GM06990 (cell line): ENCODE measurements at regions not wholly inside any gene's neighbourhood (a gene's known extent, or its start where the extent isn't known, plus 50 kb on each side); places are given as distances from the start of the nearest gene placed in this dataset.

Experiments used
- DNase-seq: peaks from one replicate; pipeline ENCODE4 v3.0.0-alpha.2; 2011; ENCODE audit not compliant: insufficient read length; ENCODE audit errors: extremely low read depth
- H3K27me3 ChIP-seq: replicated peaks from 2 replicates; pipeline ENCODE4 v1.6.0; 2011; ENCODE audit warnings: low read length; ENCODE audit not compliant: control insufficient read depth, insufficient read depth
- H3K36me3 ChIP-seq: 2 replicates; pipeline ENCODE4 v1.5.1; 2011; ENCODE audit warnings: low read length; ENCODE audit not compliant: control insufficient read depth, insufficient read depth
- H3K4me3 ChIP-seq: replicated peaks from 2 replicates; pipeline ENCODE4 v1.5.1; 2011; ENCODE audit warnings: low read depth, mild to moderate bottlenecking, control low read depth, low read length
- TF ChIP-seq, protein P1 (sequence below): IDR thresholded peaks from 2 replicates; pipeline ENCODE4 v1.5.1; 2011; ENCODE audit warnings: low read length, control low read depth, mild to moderate bottlenecking, inconsistent platforms; ENCODE audit not compliant: insufficient read depth, poor library complexity, severe bottlenecking

DNA sequence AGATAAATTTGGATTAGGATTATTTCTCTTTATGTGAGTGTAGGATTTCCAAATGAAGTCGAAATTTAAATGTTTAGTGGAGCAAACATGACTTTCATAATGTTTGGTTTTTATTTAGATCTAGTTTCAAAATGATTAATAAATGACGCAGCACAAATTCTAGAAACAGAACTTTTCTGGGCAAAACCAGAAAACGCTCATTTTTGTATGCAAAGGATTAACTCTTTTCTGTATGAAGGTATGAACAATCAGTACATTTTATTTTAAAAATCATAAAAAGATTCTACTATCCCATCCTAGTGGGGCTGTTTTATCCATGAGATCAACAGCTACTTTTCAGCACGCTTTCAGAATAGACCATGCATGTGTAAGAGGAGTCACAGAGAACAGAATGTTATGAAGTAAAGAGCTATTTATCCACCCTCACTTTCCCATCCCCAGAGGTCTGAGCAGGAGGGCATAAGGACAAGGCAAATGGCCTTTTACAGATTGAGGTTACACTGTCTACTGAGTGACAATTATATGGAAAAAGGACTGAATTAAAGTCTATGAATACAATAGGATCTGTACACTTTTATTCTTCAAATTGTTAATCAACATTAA is 270.8 kb downstream of the ZEB2 start:
- DNase-seq = peak; percentile 42
- no peaks in the 10 kb centered on the region for H3K27me3 ChIP-seq
- TF ChIP-seq, protein P1, sequence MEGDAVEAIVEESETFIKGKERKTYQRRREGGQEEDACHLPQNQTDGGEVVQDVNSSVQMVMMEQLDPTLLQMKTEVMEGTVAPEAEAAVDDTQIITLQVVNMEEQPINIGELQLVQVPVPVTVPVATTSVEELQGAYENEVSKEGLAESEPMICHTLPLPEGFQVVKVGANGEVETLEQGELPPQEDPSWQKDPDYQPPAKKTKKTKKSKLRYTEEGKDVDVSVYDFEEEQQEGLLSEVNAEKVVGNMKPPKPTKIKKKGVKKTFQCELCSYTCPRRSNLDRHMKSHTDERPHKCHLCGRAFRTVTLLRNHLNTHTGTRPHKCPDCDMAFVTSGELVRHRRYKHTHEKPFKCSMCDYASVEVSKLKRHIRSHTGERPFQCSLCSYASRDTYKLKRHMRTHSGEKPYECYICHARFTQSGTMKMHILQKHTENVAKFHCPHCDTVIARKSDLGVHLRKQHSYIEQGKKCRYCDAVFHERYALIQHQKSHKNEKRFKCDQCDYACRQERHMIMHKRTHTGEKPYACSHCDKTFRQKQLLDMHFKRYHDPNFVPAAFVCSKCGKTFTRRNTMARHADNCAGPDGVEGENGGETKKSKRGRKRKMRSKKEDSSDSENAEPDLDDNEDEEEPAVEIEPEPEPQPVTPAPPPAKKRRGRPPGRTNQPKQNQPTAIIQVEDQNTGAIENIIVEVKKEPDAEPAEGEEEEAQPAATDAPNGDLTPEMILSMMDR = no peak
- no peaks in the 10 kb centered on the region for H3K36me3 ChIP-seq
- no peak overlapping the region; the same call in 1 of the 2 replicates for H3K4me3 ChIP-seq

DNA sequence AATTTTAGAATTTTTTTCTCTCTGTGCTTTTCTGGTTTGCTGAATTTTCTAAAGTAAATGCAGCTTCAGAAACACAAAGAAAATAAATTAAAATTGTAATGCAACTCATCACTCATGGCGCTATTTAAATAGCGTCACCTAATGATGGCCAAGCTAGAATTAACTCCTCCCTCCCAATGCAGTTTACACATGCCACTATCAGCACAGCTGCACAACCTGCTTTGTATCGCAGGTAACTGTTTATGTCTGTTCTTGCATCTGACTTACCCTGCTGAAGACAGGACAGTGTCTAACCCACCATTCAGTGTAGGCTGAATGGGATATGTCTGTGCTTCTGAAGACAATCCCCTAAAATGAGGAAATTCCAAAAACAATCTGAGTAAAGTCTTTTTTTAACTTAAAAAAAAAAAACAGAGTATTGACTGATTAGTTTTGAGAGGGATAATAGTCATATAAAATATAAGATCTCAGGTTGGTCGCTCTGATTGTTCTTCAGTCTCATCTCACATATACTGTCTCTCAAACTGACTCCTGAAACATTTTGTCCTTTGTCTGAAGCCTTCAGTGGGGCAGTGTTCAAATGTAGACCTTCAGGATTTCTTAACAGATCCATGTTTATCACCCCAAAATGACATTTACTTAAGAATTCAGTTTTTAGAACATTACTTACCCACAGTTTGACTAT is 271.4 kb downstream of the ZEB2 start:
- no peak for DNase-seq
- no peak overlapping the region for H3K4me3 ChIP-seq
- TF ChIP-seq, protein P1 = no peak
- H3K36me3 ChIP-seq = no peaks in the 10 kb centered on the region
- H3K27me3 ChIP-seq = no peaks in the 10 kb centered on the region

DNA sequence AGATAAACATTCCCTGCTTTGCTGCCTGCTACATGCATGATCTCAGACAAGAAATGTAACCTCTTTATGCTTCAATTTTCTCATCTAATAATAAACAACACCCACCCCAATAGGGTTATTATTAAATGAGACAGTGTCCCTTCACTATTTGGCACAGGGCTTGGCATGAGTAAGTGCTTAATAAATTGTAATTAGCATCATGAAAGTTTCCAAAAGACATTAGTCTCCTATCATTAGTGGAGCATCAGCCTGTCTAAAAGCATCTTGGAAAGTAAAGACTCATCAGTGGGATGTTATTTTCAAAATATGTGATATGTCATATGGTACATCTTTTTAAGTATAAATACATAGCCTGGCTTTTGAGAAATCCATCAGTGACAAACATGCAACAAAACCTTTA is 275.0 kb downstream of the ZEB2 start:
- TF ChIP-seq, protein P1 = no peak
- no peak overlapping the region for H3K4me3 ChIP-seq
- no peak for DNase-seq
- H3K27me3 ChIP-seq = no peaks in the 10 kb centered on the region
- H3K36me3 ChIP-seq = no peaks in the 10 kb centered on the region

DNA sequence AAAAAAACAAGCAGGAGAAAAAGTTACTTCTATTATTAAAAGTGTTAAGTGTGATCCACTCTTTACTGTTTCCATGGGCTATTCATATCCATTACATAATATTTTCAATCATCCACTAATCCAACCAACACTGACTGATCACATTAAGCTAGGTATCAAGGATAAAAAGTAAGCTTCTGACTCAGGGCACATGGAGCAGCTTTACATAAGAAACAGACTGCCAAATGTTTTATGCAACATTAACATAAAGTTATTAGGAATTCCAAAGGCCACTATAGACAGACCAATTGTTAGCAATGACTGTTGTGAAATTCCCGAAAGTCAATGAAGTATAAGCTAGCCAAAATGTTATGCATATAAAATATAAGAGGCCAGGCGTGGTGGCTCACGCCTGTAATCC is 277.6 kb downstream of the ZEB2 start:
- Histone ChIP-seq H3K27me3 (no peaks in the 10 kb centered on the region), H3K36me3 (no peaks in the 10 kb centered on the region), H3K4me3 (no peak overlapping the region)
- TF ChIP-seq, protein P1 = no peak
- no peak for DNase-seq

DNA sequence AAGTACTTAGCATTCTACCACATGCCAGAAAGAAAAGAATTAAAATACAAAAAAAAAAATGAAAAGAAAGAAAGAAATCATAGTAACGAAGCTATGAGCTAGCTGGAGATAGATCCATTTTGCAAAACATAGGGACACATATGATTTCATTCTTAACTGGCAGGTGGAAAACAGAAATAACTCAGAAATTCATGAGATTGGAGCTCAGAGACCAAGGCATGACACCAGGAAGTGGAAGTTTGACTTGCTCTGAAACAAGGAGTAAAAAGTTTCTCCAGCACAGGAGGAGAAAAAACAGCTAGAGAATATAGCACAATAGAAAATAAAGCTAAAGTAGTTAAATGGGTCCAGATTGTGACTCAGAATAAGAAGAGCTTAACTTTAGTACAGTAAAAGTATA is 278.1 kb downstream of the ZEB2 start:
- no peak overlapping the region for H3K4me3 ChIP-seq
- DNase-seq = peak; percentile 31
- TF ChIP-seq, protein P1 = no peak
- no peaks in the 10 kb centered on the region for H3K36me3 ChIP-seq
- H3K27me3 ChIP-seq = no peaks in the 10 kb centered on the region
